Neutrophil (primary cell): ENCODE measurements at regions not wholly inside any gene's neighbourhood (a gene's known extent, or its start where the extent isn't known, plus 50 kb on each side); places are given as distances from the start of the nearest gene placed in this dataset.

Experiments
- H3K27ac ChIP-seq: fragments of 200-600 bp; sonication (generic); 2 replicates; pipeline ENCODE4 v1.5.1; 2016; ENCODE audit warnings: mild to moderate bottlenecking, moderate library complexity
- H3K27me3 ChIP-seq: fragments of 200-600 bp; sonication (generic); 2 replicates; pipeline ENCODE4 v1.6.0; 2016; ENCODE audit warnings: mild to moderate bottlenecking
- H3K36me3 ChIP-seq: fragments of 200-600 bp; sonication (generic); 2 replicates; pipeline ENCODE4 v1.5.1; 2017
- H3K4me1 ChIP-seq, 2 experiments: fragments of 200-600 bp in 1 of 2; sonication (generic) in 1 of 2; 1 replicate in 1 of 2; 2 replicates in 1 of 2; pipeline versions ENCODE4 v1.5.1 to v1.6.1; 2013 to 2016; ENCODE audit warnings: low read depth in 1 of 2, low read length in 1 of 2, mild to moderate bottlenecking in 1 of 2, moderate library complexity in 1 of 2; ENCODE audit not compliant: control insufficient read depth in 1 of 2, insufficient read depth in 1 of 2
- H3K4me3 ChIP-seq, 2 experiments: fragments of 200-600 bp in 1 of 2; sonication (generic) in 1 of 2; 1 replicate in 1 of 2; 2 replicates in 1 of 2; pipeline ENCODE4 v1.5.1; 2013 to 2016; ENCODE audit warnings: low read depth in 1 of 2, low read length in 1 of 2, mild to moderate bottlenecking in 1 of 2, moderate library complexity in 1 of 2
- H3K9me3 ChIP-seq: fragments of 200-600 bp; sonication (generic); 2 replicates; pipeline ENCODE4 v1.5.1; 2016
- TF ChIP-seq, protein P1 (sequence below): fragments of 200-600 bp; sonication (generic); IDR thresholded peaks from 2 replicates; pipeline ENCODE4 v1.5.1; 2016; ENCODE audit warnings: antibody characterized with exemption

DNA sequence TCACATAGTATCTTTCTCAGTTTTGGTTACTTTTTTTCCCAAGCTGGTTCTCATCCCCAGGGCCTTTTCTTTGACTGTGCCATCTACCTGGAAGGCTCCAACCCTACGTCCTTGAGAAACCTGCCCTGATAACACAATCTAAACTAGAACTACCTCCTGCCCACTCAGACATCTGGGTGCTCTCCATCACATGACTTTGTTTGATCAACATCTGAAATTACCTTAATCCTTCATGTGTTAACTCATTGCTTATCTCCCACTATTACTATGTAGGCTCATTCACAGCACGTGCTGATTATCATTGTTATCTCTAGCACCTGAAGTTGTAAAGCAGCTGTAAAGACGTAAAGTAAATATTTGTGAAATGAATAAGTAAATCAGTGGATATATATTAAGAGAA is 784.0 kb downstream of the TMTC2 start:
- TF ChIP-seq, protein P1, sequence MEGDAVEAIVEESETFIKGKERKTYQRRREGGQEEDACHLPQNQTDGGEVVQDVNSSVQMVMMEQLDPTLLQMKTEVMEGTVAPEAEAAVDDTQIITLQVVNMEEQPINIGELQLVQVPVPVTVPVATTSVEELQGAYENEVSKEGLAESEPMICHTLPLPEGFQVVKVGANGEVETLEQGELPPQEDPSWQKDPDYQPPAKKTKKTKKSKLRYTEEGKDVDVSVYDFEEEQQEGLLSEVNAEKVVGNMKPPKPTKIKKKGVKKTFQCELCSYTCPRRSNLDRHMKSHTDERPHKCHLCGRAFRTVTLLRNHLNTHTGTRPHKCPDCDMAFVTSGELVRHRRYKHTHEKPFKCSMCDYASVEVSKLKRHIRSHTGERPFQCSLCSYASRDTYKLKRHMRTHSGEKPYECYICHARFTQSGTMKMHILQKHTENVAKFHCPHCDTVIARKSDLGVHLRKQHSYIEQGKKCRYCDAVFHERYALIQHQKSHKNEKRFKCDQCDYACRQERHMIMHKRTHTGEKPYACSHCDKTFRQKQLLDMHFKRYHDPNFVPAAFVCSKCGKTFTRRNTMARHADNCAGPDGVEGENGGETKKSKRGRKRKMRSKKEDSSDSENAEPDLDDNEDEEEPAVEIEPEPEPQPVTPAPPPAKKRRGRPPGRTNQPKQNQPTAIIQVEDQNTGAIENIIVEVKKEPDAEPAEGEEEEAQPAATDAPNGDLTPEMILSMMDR, result no peak
- Histone ChIP-seq H3K9me3 (no peaks in the 10 kb centered on the region), H3K27ac (no peak overlapping the region), H3K27me3 (no peaks in the 10 kb centered on the region), H3K36me3 (no peaks in the 10 kb centered on the region), H3K4me1 (no peaks in the 10 kb centered on the region), H3K4me3 (no peak overlapping the region)

DNA sequence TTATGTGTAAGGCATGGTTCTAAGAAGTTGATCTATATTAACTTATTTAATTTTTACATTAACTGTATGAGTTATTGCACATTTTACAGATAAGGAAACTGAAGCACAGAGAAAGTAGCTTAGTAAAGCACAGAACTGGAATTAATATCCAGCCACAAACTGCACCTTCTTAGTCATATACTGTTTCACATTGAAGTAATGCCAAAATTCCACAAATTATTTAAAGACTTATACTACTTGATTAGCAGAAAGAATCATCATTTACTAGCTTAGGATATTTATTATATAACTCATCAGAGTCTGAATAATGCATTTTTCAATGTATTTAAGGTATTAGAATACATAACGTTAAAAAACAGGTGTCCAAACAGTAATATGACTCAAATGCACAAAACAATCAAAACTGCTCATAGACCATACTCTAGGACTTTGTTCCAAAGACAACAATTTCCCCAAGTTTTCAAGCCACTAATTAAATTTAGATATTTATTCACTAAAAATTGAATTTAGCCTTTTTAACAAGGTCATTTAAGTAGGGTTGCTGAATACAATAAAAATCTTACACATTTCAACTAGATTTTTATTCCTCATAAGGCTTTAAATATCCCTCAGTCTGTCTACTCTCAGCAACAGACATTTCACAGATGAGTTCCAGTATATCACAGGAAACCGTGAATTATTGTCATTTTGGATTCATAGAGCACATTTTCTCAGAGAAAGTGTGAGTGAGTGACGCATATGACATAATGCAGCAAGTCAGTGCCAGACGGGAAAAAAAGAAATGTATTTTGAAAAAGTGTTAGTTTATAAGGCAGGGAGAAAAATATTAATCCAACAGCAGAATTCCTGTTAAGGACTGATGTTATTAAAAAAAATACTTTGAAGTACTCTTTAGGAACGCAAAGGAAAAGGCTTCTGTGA is 782.5 kb downstream of the TMTC2 start:
- TF ChIP-seq, protein P1, result no peak
- Histone ChIP-seq H3K4me3 (no peak overlapping the region), H3K36me3 (no peaks in the 10 kb centered on the region), H3K4me1 (no peaks in the 10 kb centered on the region), H3K27ac (no peak overlapping the region), H3K9me3 (no peaks in the 10 kb centered on the region), H3K27me3 (no peaks in the 10 kb centered on the region)

DNA sequence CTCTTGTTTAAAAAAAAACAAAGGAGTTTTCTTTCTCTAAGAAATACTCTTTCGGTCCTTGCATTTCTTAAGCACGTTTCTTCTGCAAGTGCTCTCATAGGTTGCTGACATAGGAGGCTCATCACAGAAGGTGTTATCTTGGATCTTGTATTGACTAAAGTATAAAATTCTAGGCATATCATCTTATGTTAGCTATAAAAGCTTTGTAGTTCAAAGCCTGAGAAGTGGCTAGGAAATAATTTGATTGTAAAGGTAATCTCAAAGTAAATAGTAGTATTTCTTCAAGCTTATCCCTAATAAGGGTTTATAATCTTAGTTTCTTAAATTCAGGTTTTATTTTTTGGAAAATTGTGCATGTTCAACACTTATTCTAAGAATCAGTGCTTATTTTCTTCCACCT is 778.9 kb downstream of the TMTC2 start:
- Histone ChIP-seq H3K27me3 (no peaks in the 10 kb centered on the region), H3K4me3 (no peak overlapping the region), H3K36me3 (no peaks in the 10 kb centered on the region), H3K27ac (no peak overlapping the region), H3K9me3 (no peaks in the 10 kb centered on the region), H3K4me1 (no peaks in the 10 kb centered on the region)
- TF ChIP-seq, protein P1, result no peak

DNA sequence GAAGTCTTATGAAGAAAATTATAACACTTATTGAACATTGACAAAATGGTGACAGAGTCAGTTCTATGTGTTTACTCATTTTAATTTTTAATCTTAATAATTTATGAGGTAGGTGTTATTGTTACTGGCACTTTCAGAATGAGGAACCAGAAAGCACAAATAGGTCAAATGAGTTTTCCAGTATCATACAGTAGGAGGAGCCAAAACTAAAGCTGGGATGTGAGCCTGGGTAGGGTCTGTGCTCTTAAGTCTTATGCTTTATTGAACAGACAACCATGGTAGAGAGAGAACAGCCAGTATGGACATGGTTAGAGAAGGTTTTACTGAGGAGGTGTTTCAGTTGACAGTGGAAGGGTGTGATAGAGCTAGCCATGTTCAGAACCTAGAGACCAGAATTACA is 775.7 kb downstream of the TMTC2 start:
- H3K27me3 ChIP-seq, result no peaks in the 10 kb centered on the region
- H3K36me3 ChIP-seq, result no peaks in the 10 kb centered on the region
- no peak overlapping the region for H3K27ac ChIP-seq
- TF ChIP-seq, protein P1, result no peak
- H3K9me3 ChIP-seq, result no peaks in the 10 kb centered on the region
- no peak overlapping the region for H3K4me3 ChIP-seq
- H3K4me1 ChIP-seq, result no peaks in the 10 kb centered on the region

DNA sequence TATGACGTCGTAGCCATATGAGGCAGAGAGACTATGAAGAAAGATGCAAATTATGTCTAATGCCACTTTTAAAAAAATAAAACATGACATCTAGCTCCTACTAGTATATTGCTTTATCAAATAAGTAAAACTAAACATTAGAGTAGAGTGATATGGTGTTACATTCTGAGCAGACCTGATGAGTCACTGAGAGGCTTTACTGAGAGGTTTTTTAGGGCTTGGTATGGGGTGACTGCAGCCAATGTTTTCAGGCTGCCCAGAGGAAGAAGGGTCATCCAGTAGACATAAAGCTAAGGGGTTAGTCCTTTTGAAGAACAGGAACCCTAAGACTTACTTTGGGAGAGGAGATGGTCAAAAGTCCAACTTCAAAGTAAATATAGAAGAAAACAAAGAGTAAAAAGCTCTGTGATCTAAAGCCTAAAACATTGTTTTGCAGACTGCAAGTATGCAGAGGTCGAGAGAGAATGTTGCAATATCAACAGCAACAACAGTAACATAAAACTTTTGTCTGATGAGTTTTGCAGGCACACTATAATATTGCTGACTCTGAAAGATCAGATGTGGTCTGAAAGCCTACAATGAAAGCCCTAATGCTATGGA is 774.7 kb downstream of the TMTC2 start:
- H3K4me3 ChIP-seq, result no peak overlapping the region
- no peak overlapping the region for H3K27ac ChIP-seq
- H3K4me1 ChIP-seq, result no peaks in the 10 kb centered on the region
- no peaks in the 10 kb centered on the region for H3K9me3 ChIP-seq
- no peaks in the 10 kb centered on the region for H3K36me3 ChIP-seq
- TF ChIP-seq, protein P1, result no peak
- no peaks in the 10 kb centered on the region for H3K27me3 ChIP-seq
